HG02642 (cell line): ENCODE measurements at regions not wholly inside any gene's neighbourhood (a gene's known extent, or its start where the extent isn't known, plus 50 kb on each side); places are given as distances from the start of the nearest gene placed in this dataset.

Experiments
- ATAC-seq: cut with Tn5 transposase; IDR thresholded peaks from one replicate; pipeline ENCODE4 v1.9.1; 2021; ENCODE audit warnings: mild to moderate bottlenecking; ENCODE audit not compliant: unreplicated experiment, poor library complexity

DNA sequence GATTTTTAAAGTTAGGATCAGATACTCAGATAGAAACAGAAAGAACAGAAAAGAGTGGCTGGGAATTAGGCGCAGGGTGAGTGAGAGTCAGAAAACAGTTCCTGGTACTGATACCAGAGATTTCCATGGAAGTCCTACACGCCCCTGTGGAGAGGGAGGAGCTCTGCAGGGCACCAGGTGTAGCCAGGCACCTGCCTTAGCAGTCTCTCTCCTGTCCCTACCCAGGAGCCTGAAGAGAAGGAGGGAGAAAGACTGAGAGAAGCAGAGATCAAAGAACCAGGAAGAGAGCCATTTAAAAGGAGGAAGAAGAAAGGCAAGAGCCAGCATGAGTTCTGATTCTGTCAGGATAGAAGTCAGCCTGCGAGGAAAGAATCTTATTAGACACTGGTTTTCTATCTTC lies 65.0 kb downstream of the CBLN1 start:
- ATAC-seq: no peak

GRCh38 chr16:49213594-49213993 lies 68.0 kb downstream of the CBLN1 start:
- ATAC-seq: no peak

- no peak for ATAC-seq
These were observed 77.4 kb downstream of the CBLN1 start for GRCh38 chr16:49204191-49204590.

DNA sequence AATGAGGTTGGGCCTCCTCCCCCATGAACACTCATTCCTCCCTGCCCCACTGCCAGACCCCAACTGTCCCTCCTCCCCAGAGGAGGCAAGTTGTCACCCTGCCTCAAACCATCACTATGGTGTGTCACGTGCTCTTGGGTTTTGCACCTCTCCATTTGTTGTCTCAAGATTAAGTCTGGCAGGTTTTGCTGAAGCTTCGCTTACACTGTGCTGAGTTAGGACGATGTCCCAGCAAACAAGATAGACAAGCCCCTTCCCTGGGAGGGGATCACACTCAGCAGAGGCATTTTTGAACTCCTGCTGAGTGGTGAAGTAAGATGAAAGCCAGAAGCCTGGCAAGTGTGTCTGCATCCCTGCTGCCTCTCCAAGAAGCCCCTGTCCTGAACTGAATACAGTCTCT lies 78.3 kb downstream of the CBLN1 start:
- ATAC-seq: no peak

DNA sequence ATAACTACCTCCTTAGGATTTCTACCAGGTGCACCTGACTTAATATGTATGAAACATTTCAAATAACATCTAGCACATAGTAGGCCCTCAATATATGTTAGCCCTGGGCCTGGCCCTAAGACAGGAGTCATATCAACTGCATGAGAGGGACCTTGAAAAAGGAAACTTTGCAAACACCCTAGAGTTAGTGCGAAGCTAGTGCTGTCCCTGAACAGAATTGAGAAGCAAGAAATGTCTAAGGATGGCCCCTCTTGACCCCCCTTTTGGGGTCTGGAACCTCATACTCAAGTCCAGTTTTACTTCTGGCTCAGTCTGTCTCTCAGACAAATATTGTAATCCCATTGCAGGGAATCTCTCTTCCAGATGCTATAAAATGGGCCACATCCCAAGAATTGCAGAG lies 80.5 kb downstream of the CBLN1 start:
- ATAC-seq: no peak

DNA sequence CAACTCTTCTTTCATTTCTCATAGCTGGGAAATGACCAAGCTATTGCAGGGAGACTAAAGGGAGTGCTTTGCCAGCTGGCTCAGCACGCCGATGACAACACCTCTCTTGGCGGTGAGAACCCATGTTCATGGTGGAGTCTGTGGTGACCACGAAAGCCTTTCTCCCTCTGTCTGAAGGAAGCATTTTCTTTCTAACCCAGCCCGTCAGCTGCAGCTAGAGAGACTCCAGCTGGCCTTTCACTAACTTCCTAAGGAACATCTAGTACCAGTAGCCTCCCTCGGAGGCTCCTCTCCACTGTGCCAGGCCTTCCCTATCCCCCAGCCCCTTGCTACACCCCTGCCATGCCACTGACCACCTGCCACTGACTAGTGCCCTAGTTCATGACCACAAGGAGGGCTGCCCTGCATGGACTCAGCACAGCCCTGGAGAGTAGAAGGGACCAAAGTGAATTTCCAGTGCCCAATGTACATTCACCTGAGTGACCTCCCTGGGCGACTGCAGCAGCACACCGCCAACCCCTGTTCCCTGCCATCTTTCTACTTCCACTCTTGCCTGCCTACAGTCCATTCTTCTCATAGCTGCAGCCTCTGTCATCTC lies 81.3 kb downstream of the CBLN1 start:
- ATAC-seq: no peak

DNA sequence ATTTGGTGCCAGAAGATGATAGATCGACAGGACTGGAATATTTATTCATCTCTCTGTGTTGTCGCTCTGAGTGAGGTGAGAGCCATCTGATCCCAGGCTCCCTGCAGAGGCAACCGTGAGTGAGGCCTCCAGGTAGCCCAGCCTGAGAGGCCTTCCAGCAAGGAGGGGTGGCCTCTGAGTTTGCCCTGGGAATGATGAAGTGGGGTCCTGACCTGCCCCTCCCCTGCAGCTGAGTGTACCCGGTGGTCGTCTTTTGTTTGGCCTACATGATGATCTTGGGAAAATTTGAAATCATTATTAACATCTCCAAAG lies 86.4 kb downstream of the CBLN1 start:
- ATAC-seq: no peak

- ATAC-seq: no peak
These were observed 87.0 kb downstream of the CBLN1 start for GRCh38 chr16:49194537-49195236.

DNA sequence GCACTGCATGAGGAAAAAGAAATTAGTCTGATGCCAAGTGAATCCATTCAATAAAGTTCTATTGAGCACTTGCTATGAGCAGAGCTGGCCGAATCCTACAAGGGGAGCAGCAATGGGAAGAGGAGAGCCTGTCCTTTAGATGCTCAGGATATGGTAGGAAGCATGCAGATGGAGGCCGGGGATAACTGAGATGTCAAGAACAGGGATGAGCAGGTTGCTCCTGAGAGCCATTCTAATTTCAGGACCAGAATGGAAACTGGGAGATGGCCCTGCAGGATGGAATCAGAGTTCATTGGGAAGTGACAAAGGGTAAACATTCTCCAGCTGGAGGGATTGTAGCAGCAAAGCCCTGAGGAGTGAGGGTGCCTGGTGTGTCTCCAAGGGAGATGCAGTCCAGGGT lies 88.0 kb downstream of the CBLN1 start:
- no peak for ATAC-seq

- no peak for ATAC-seq
These were observed 92.4 kb downstream of the CBLN1 start for GRCh38 chr16:49189286-49189685.

DNA sequence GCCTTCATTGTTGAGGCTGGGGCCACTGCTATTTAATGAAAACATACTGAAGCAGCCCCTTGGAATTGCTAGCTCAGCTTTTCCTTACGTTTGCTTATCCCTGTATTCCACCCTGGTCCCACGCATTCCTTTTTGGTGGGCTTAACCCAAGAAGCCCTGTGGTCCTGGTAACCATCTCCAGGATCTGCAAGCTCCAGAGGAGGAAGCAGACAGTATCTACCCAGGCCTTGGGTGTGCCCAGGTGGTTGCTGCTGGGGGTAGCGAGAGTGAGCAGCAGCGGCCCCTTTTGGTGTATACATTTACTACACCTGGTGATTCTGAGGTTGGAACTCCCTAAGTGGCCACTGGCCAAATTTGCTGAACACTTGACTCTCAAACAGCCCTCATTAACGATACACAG lies 97.7 kb downstream of the CBLN1 start:
- ATAC-seq: no peak

- ATAC-seq: no peak
These were observed 99.7 kb downstream of the CBLN1 start for GRCh38 chr16:49181791-49182518.

GRCh38 chr16:49179714-49180330 lies 101.8 kb downstream of the CBLN1 start:
- ATAC-seq: no peak

GRCh38 chr16:49168126-49168525 lies 113.5 kb downstream of the CBLN1 start:
- no peak for ATAC-seq

DNA sequence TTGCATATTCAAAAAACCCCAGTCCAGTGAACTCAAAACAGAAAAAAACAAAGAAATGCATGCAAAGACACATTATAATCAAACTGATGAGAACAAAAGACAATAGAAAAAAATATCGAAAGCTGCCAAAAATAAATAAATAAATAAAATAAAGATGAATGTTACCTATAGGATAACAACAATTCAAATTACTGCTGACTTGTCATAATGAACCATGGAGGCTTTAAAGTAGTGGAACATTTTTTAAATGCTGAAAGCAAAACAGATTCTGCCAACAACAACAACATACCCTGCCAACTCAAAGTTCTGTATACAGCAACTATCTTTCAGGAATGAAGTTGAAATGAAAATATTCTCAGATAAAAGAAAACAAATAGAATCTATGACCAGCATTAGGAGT lies 116.6 kb downstream of the CBLN1 start:
- no peak for ATAC-seq

GRCh38 chr16:49161191-49161590 lies 120.4 kb downstream of the CBLN1 start:
- ATAC-seq: no peak

- no peak for ATAC-seq
These were observed 123.5 kb downstream of the CBLN1 start for GRCh38 chr16:49158029-49158642.

DNA sequence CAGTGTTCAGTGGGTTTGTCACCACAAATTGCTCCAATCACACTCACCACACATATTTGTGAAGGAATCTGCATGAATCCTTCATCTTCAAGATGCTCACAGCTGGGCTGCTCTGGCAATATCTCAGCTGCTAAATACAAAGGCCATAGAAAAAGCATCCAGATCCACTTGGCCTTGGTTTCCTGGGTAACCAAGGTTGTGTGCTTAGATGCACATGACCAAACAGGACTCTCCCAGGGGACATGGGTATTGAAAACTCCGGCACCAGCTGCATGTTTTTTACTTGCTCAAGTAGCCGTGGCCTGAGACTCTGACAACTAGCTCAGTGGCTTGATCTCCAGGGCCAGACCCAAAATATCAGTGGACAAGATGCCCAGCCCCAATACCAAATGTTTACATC lies 131.3 kb downstream of the CBLN1 start:
- ATAC-seq: no peak

DNA sequence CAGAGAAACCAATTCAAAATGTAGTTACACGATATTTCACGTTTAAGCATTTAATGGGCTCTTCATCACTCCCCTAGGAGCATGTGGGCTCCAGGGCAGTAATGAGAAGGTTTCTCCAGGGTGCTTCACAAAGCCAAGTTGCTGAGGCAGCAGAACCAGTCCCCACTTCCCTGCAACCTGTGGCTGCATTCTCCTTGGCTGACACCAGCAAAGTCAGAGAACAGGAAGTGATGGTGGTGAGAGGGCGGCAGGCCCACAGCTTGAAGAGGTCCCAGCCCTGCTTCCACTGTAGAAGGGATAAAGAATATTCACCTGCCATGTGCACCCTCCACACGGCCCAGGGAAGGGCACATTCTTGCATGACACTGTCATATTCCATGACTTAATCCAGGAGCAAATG lies 133.2 kb downstream of the CBLN1 start:
- ATAC-seq: no peak

- no peak for ATAC-seq
These were observed 141.0 kb downstream of the CBLN1 start for GRCh38 chr16:49140618-49141017.

DNA sequence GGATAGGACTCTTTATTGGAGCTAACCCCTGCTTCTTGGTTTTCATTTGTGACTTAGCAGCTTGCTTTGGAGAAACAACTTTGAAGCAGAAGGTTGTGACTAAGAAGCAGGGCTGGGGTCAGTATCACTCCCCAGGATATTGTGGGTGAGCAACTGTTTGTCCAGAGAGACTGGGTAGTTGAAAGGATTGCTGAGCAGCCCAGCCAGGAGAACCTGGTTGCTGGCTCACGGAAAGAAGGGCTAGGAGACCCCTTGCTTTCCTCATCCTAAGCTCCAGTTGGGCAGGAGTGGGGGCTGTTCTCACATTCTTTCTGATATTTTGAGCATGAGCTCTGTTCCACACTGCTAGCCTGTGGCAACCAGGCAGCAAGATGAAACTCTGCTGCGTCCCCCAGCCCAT lies 151.2 kb downstream of the CBLN1 start:
- ATAC-seq: no peak
